Right renal cortex interstitium (tissue), 3 donors: ENCODE measurements at regions not wholly inside any gene's neighbourhood (a gene's known extent, or its start where the extent isn't known, plus 50 kb on each side); places are given as distances from the start of the nearest gene placed in this dataset.
A peak's percentile ranks its signal among the peaks of the same experiment; 100 is the strongest.
"Not testable (repeated sequence)": the region's sequence is repeated elsewhere in the genome, so short reads cannot be mapped to it uniquely, and the experiment has no call there.

Experiments
- DNase-seq, 3 donors: peaks; one replicate each; pipeline ENCODE4 v3.0.0-alpha.2; 2013; ENCODE audit warnings: low read depth in 3 of 3, low spot score in 2 of 3

- DNase-seq = not testable (repeated sequence)
These were observed 556.7 kb upstream of the SPRY2 start for GRCh38 chr13:80897641-80898040.

GRCh38 chr13:80894917-80895316 is 554.0 kb upstream of the SPRY2 start:
- DNase-seq = no peak

- DNase-seq = no peak
These were observed 548.9 kb upstream of the SPRY2 start for GRCh38 chr13:80889829-80890228.

DNA sequence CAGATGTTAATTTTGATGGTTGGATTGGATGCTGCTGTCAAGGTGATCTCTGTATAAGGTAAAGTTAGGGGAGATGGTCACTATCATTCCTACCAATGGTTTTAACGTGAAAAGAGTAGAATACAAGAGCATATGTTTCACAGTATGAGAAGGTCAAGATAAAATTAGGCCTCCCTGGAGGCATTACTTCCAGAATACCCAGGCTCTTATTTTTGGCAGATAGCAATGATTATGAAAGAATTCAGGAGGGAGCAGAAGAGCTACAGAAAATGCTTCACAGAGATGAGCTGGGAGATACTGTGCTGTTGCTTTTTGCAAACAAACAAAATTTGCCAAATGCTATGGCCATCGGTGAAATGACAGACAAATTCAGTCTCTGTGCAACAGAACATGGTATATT is 547.5 kb upstream of the SPRY2 start:
- DNase-seq = no peak

DNA sequence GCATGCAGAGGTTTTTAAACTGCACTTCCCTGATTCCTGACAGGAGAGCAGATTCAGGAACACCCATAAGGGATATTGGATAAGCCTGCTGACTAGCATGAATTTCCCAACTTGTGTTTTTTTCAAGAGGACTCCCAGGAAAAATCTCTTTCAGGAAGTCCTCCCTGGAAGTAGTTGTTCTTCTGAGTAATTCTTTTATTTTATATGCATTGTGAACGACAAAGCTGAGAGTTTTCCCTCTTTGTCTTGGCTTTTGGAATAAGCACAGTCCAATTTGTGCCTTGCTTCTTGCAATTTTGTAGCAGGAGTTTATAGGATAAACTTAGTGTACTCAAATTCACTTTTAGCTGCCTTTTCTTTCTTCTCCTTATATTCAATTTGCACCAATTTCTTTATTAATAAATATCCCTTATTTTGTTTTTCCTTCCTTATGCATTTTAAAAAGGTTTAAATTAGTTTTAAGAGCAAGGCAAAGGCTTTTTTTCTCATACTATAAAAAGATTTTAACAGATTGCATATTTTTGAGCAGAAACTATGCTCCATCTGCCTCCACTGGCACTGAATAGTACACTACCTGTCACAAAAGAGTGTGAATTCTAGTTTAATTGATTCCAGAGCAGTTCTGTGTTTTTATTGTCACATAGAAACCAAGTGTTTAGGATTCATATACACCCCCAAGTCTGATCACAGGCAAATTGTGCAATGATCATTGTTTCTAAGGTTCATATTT is 543.3 kb upstream of the SPRY2 start:
- DNase-seq = no peak

GRCh38 chr13:80883545-80883944 is 542.6 kb upstream of the SPRY2 start:
- no peak for DNase-seq

- no peak for DNase-seq
These were observed 541.1 kb upstream of the SPRY2 start for GRCh38 chr13:80881942-80882445.

GRCh38 chr13:80881495-80881894 is 540.6 kb upstream of the SPRY2 start:
- DNase-seq = no peak

DNA sequence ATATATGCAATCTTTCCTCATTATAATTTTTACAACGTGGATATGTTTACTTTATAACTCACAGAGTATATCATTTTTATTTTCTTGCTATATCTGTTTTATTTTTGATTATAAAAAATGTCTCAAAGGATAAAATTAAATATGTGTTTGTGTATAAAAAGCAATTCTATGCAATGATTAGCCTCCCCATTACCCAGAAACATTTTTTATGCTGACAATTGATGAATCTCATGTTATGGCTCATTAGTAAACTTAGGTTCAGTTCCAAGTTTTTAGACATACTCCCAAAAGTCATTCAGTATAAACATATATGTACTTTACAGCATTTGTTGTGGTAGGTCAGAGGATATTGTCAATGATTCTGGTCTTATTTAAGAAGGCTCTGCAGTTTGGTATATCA is 540.1 kb upstream of the SPRY2 start:
- peak in 1 of 3 donors; percentile 18 for DNase-seq

DNA sequence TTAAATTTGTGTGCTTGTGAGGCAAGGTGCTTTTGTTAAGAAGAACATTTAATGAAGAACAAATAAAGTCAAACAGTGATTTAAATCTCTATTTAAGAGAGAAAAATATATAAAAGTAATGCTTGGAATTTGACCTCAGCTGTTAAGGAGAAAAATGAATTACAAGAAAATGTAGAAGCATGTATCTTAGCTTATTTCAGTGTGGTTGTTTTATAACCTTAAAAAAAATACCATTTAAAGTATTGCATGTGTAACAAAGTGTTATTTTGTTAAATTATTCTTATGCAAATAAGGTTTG is 537.0 kb upstream of the SPRY2 start:
- DNase-seq = no peak

GRCh38 chr13:80877209-80877943 is 536.5 kb upstream of the SPRY2 start:
- DNase-seq = no peak

- no peak for DNase-seq
These were observed 532.7 kb upstream of the SPRY2 start for GRCh38 chr13:80873589-80873988.

- not testable (repeated sequence) for DNase-seq
These were observed 531.0 kb upstream of the SPRY2 start for GRCh38 chr13:80871971-80872370.

GRCh38 chr13:80871481-80871880 is 530.6 kb upstream of the SPRY2 start:
- DNase-seq = no peak

DNA sequence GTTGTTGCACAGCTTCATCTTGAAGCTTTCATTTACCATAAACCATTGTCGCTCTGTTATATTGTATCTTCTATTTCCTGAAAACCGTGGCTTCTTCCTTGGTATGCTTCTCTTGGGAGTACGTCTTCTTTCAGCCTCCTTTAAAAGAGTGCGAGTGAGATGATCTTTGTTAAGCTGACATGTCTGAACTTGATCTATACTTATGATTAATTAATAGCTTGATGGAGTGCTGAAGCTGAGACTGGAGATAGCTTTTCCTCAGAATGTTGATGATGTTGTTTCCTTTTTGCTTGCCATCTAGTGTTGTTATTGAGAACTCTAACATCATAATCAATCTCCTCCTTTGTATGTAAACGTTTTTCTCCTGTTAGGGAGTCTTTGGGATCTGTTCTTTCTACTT is 529.3 kb upstream of the SPRY2 start:
- no peak for DNase-seq

GRCh38 chr13:80866921-80867320 is 526.0 kb upstream of the SPRY2 start:
- no peak for DNase-seq

- no peak for DNase-seq
These were observed 524.4 kb upstream of the SPRY2 start for GRCh38 chr13:80865329-80865728.

DNA sequence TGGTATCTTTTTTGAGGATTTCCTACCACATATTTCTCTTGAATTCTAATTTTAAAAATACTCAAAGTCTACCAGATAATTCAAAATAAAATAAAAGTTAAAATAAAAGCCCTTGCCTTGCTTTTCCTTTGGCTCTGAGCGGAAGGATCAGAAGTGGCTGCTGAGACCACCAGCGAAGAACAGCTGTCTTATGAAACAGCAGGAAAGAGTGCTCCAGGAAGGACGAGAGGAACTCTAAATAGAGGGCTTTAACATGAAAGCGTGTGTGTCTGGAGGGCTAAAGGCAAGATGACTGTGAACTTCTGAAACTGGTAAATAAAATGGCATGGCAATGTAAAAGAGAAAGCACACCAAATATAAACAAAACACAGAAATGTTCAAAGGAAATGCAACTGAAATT is 521.5 kb upstream of the SPRY2 start:
- no peak for DNase-seq

- DNase-seq = no peak
These were observed 519.9 kb upstream of the SPRY2 start for GRCh38 chr13:80860845-80861244.

DNA sequence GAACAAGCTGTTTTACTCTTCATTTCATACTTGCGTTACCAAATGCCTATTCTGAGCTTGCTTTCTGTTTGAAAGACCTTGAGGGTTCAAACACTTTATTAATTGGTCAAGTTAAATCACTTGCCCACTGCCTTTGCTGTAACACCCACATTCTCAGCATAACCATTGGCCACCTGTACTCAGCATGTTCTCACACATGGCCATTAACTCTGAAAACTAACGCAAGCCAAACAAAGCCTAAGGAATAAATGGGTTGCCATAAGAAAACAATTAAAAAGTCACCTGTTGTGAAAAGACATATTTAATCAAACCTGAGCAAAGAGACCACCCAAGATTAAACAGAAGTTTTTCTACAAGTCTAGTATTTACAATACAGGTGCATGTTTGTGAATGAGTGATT is 517.2 kb upstream of the SPRY2 start:
- no peak for DNase-seq

DNA sequence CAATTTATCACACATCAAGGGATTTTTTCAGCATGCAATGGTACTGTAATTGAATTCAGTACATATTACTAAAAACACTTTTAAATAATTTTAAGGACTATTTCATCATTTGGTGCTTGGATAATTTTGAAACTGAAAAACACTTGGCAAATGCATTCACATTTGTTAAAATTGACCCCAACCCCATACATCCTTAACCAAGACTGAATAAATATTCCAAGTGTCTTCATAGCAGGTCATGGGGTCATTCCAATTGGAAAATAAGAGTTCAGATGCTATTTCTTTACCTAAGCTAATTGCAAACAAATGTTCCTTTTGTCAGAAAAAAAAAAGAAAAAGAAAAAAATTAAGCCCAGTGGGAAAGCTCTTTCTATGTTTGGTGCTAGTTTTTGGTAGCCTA is 516.4 kb upstream of the SPRY2 start:
- DNase-seq = no peak

DNA sequence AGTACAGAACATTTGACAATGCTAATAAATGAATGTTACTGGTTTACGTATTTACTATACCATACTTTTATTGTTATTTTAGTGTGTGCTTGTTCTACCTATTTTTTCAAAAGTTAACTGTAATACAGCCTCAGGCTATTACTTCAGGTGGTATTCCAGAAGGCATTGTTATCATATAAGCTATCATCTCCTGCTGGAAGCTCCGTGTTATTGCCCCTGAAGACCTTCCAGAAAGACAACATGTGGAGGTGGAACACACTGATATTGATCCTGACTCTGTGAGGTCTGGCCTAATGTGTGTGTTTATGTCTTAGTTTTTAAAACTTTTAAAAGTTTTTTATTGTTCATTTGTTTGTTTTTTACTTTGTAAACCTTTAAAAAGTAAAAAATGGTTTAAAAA is 509.8 kb upstream of the SPRY2 start:
- DNase-seq = no peak
